GM19455 (cell line): ENCODE measurements at regions not wholly inside any gene's neighbourhood (a gene's known extent, or its start where the extent isn't known, plus 50 kb on each side); places are given as distances from the start of the nearest gene placed in this dataset.
"Not testable (repeated sequence)": the region's sequence is repeated elsewhere in the genome, so short reads cannot be mapped to it uniquely, and the experiment has no call there.

Source experiments
- ATAC-seq: cut with Tn5 transposase; IDR thresholded peaks from one replicate; pipeline ENCODE4 v1.9.1; 2021; ENCODE audit not compliant: unreplicated experiment

- ATAC-seq, result no peak
Observed at GRCh38 chr4:107562316-107562715, 157.7 kb downstream of the PAPSS1 start.

GRCh38 chr4:107561481-107561880 is 158.6 kb downstream of the PAPSS1 start:
- no peak for ATAC-seq

GRCh38 chr4:107559653-107560052 is 160.4 kb downstream of the PAPSS1 start:
- no peak for ATAC-seq

- no peak for ATAC-seq
Observed at GRCh38 chr4:107552306-107552705, 167.7 kb downstream of the PAPSS1 start.

GRCh38 chr4:107548211-107548905 is 171.7 kb downstream of the PAPSS1 start:
- no peak for ATAC-seq

GRCh38 chr4:107546638-107547037 is 173.4 kb downstream of the PAPSS1 start:
- no peak for ATAC-seq

GRCh38 chr4:107541511-107541910 is 178.5 kb downstream of the PAPSS1 start:
- no peak for ATAC-seq

- ATAC-seq, result no peak
Observed at GRCh38 chr4:107531927-107532326, 188.1 kb downstream of the PAPSS1 start.

- ATAC-seq, result no peak
Observed at GRCh38 chr4:107520368-107520767, 199.7 kb downstream of the PAPSS1 start.

GRCh38 chr4:107519053-107519452 is 201.0 kb downstream of the PAPSS1 start:
- no peak for ATAC-seq

- ATAC-seq, result no peak
Observed at GRCh38 chr4:107518076-107518475, 202.0 kb downstream of the PAPSS1 start.

- no peak for ATAC-seq
Observed at GRCh38 chr4:107512549-107512948, 207.5 kb downstream of the PAPSS1 start.

- no peak for ATAC-seq
Observed at GRCh38 chr4:107509615-107510014, 210.4 kb downstream of the PAPSS1 start.

GRCh38 chr4:107500551-107500950 is 219.5 kb downstream of the PAPSS1 start:
- no peak for ATAC-seq

- ATAC-seq, result no peak
Observed at GRCh38 chr4:107497054-107497453, 223.0 kb downstream of the PAPSS1 start.

GRCh38 chr4:107492566-107492965 is 227.5 kb downstream of the PAPSS1 start:
- ATAC-seq, result no peak

- ATAC-seq, result no peak
Observed at GRCh38 chr4:107490116-107490515, 229.9 kb downstream of the PAPSS1 start.

GRCh38 chr4:107483621-107484020 is 236.4 kb downstream of the PAPSS1 start:
- ATAC-seq, result not testable (repeated sequence)

- no peak for ATAC-seq
Observed at GRCh38 chr4:107482546-107482945, 237.5 kb downstream of the PAPSS1 start.

- ATAC-seq, result no peak
Observed at GRCh38 chr4:107478327-107478980, 241.6 kb downstream of the PAPSS1 start.

GRCh38 chr4:107473126-107473525 is 246.9 kb downstream of the PAPSS1 start:
- ATAC-seq, result no peak

GRCh38 chr4:107472265-107472948 is 247.6 kb downstream of the PAPSS1 start:
- no peak for ATAC-seq
